Epithelial cell of proximal tubule (primary cell): ENCODE measurements at regions not wholly inside any gene's neighbourhood (a gene's known extent, or its start where the extent isn't known, plus 50 kb on each side); places are given as distances from the start of the nearest gene placed in this dataset.

Source experiments
- DNase-seq: peaks from one replicate; pipeline ENCODE4 v3.0.0-alpha.2; 2011; ENCODE audit warnings: low read depth
- H3K4me3 ChIP-seq: 2 replicates; pipeline ENCODE4 v1.5.1; 2011; ENCODE audit warnings: low read depth, mild to moderate bottlenecking, low read length
- TF ChIP-seq, protein P1 (sequence below): conservative IDR thresholded peaks from 2 replicates; pipeline ENCODE4 v1.5.1; 2012; ENCODE audit warnings: low read depth, mild to moderate bottlenecking, low read length

DNA sequence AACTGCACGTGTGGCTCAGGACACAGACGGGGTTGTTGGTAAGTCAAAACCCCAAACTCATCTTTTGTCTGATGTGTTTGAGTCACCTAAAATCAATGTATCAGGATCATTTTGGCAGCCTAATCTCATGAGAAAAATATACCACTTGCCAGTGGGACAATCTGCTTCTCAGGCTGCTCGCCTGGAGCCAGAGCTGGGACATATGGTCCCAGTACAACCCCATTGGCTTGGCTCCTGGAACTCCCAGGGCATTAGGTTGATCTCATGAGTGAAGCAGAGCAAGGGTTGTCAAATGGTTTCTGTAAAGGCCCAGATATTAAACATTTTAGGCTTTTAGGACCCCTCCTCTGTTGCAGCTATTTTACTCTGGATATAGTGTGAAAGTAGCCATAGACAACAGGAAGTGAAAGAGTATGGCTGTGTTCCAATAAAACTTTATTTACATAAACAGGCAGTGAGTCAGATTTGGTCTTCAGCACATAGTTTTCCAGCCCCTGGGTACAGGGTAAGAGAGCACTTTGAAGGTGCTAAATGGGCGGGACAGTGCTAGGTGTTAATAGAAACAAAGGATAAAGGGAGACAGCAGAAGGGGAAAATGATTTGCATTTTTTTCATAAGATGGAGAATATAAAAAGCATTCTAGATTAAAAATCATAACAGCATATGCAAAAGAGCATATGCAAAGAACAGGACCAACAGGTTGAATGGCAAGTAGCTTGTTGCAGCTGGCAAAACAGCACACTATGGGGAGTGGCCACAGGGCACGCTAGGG is 290.8 kb downstream of the KCNS3 start:
- no peak overlapping the region for H3K4me3 ChIP-seq
- DNase-seq = no peak
- TF ChIP-seq, protein P1, sequence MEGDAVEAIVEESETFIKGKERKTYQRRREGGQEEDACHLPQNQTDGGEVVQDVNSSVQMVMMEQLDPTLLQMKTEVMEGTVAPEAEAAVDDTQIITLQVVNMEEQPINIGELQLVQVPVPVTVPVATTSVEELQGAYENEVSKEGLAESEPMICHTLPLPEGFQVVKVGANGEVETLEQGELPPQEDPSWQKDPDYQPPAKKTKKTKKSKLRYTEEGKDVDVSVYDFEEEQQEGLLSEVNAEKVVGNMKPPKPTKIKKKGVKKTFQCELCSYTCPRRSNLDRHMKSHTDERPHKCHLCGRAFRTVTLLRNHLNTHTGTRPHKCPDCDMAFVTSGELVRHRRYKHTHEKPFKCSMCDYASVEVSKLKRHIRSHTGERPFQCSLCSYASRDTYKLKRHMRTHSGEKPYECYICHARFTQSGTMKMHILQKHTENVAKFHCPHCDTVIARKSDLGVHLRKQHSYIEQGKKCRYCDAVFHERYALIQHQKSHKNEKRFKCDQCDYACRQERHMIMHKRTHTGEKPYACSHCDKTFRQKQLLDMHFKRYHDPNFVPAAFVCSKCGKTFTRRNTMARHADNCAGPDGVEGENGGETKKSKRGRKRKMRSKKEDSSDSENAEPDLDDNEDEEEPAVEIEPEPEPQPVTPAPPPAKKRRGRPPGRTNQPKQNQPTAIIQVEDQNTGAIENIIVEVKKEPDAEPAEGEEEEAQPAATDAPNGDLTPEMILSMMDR = no peak

DNA sequence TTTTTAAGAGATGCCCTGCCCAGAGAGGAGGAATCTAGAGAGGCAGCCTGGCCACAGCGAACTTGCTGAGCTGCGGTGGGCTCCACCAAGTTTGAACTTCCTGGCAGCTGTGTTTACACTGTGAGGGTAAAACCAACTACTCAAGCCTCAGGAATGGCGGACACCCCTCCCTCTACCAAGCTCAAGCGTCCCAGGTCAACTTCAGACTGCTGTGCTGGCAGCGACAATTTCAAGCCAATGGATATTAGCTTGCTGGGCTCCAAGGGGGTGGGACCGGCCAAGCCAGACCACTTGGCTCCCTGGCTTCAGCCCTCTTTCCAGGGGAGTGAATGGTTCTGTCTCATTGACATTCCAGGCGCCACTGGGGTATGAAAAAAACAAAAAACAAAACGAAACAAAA is 289.4 kb downstream of the KCNS3 start:
- TF ChIP-seq, protein P1 = no peak
- H3K4me3 ChIP-seq = no peak overlapping the region
- no peak for DNase-seq

DNA sequence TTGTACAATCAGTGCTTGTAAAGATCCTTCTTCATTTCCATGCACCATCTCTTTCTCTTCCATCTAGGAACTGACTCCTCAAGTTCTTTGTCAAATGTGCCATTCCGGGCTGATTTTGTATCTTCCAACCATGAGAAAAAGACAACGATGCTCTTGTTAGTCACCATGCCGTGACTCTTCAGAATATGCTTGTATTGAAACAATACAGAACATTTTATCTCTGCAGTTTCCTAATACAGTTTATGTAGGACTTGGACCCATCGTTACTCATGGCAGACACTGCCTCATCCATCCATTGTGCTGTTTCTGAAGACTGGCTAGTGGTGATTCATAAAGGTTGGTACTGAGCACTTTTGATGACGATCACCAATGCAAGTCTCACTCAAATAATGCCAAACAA is 283.2 kb downstream of the KCNS3 start:
- H3K4me3 ChIP-seq = no peak overlapping the region
- TF ChIP-seq, protein P1 = no peak
- DNase-seq = no peak

DNA sequence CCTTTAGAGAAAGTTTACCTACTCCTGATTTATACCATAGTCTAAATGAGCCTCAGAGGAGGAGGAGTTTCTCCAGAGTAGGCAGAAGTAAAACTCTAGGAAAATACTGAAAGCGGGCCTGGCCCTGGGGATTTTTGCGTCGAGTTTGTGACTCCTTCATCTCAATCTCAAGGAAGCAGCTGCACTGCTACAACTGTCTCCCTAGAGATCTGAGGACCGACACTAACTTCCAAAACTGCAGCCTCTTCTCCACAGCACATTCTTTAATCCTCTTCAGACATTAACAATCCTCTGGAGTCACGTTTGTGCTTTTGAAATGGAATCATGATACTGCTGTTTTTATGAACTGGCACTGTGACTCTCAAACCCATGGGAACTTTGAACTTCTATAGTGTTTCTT is 281.4 kb downstream of the KCNS3 start:
- H3K4me3 ChIP-seq = no peak overlapping the region
- TF ChIP-seq, protein P1 = no peak
- no peak for DNase-seq

DNA sequence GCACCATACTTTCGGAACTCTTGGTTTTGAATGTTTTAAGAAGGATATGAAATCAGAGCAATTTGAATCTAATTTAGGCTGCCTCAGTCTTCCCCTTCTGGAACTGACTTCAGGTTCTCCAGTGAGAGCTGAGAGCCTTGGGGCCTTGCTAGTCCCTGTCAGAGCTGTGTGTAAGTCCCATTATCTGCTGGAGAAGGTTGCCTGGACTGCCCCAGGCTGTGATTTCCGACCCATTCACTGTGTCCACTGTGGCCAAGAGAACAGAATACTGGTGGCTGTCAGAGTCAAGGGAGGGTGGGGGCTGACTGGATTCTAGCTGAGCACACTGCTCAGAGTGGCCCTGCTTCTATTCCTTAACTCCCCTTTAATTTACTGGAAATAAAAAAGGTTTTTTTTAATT is 278.0 kb downstream of the KCNS3 start:
- H3K4me3 ChIP-seq = no peak overlapping the region
- TF ChIP-seq, protein P1 = no peak
- DNase-seq = no peak

DNA sequence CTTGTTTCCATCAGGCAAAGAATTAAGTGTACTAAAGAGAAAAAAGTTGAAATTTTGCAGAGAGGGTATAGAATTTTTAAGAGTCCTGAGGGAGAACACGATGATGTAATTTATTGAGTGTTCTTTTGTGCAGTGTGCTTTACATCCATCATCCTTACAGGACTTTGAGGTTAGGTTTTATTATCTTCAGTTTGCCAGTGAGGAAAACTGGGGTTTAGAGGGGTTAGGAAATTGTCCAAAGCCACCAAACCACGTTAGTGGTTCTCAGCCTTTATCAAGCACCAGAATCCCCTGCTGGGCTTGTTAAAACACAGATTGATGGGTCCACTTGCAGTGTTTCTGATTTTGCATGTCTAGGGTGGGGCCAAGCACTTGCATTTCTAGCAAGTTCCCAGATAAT is 277.5 kb downstream of the KCNS3 start:
- no peak for DNase-seq
- no peak overlapping the region for H3K4me3 ChIP-seq
- TF ChIP-seq, protein P1 = no peak

DNA sequence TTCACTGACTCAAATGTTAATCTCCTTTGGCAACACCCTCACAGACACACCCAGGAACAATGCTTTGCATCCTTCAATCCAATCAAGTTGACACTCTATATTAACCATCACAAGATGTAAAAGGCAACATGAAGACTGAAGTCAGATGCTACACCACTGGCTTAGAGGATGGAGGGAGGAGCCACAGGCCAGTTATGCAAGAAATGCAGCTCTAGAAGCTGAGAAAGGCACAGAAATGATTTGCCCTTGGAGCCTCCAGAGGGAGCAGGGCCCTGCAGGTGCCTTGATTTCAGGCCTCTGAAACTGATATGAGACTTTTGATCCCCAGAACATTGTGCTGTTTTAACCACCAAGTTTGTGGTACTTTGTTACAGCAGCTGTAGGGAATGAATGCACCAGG is 276.3 kb downstream of the KCNS3 start:
- H3K4me3 ChIP-seq = no peak overlapping the region
- DNase-seq = no peak
- TF ChIP-seq, protein P1 = peak; percentile 4
